HepG2 (cell line): ENCODE measurements at regions not wholly inside any gene's neighbourhood (a gene's known extent, or its start where the extent isn't known, plus 50 kb on each side); places are given as distances from the start of the nearest gene placed in this dataset.

Experiments used
- ATAC-seq: fragments of 200-7000 bp; cut with Tn5 transposase; 3 replicates; pipeline ENCODE4 v1.9.1; 2020; ENCODE audit warnings: mild to moderate bottlenecking, moderate library complexity
- BruUV-seq: library from RNA; stranded (reverse); fragments of 400-500 nt; replicated peaks from 2 replicates; lab custom pipeline; 2021; lab: Mats Ljungman, UMichigan
- CTCF ChIA-PET: fragments of 300-600 bp; formaldehyde crosslinking; extraction: SDS; loops from one replicate; lab custom pipeline; 2021; ENCODE audit warnings: low total read pairs, inconsistent platforms, low intra/inter-chr PET ratio; lab: Yijun Ruan, JAX
- POLR2A ChIA-PET: fragments of 350-600 bp; sonication (Branson Sonifier 250); formaldehyde crosslinking; loops from one replicate; lab custom pipeline; 2020; ENCODE audit warnings: antibody characterized with exemption, inconsistent platforms; lab: Yijun Ruan, JAX
- DNase-seq: peaks from one replicate; pipeline ENCODE4 v3.0.0-alpha.2; 2015; ENCODE audit warnings: low spot score
- FAIRE-seq: peaks from 3 replicates; lab custom pipeline; 2011; peaks lifted over from hg19 to GRCh38; lab: Jason Lieb, UNC
- H2AFZ ChIP-seq: one replicate; pipeline ENCODE4 v1.6.1; 2011; ENCODE audit warnings: low read length, inconsistent platforms
- H3K27ac ChIP-seq: fragments of 300-600 bp; 3 replicates; pipeline ENCODE4 v1.8.0; 2011; ENCODE audit warnings: mixed run types, mild to moderate bottlenecking, mixed read lengths, low read length, inconsistent platforms; ENCODE audit not compliant: insufficient read depth; ENCODE audit errors: extremely low read length
- H3K27me3 ChIP-seq, 2 experiments: fragments of 200-600 bp in 1 of 2; 2 replicates in 1 of 2; 3 replicates in 1 of 2; pipeline versions ENCODE4 v1.6.0 to v1.8.0; 2011; ENCODE audit warnings: low read length in 2 of 2, mild to moderate bottlenecking in 2 of 2, moderate library complexity in 2 of 2, inconsistent platforms in 1 of 2; ENCODE audit not compliant: insufficient read depth in 2 of 2, control insufficient read depth in 1 of 2
- H3K36me3 ChIP-seq, 2 experiments: fragments of 200-600 bp in 1 of 2; replicated peaks in 1 of 2; 2 replicates in 1 of 2; 3 replicates in 1 of 2; pipeline versions ENCODE4 v1.5.1 to v1.8.0; 2011; ENCODE audit warnings: low read length in 2 of 2, inconsistent platforms in 1 of 2; ENCODE audit not compliant: insufficient read depth in 2 of 2, control insufficient read depth in 1 of 2
- H3K4me1 ChIP-seq: 2 replicates; pipeline ENCODE4 v1.5.1; 2012; ENCODE audit warnings: low read length, inconsistent platforms; ENCODE audit not compliant: insufficient read depth
- H3K4me2 ChIP-seq: 2 replicates; pipeline ENCODE4 v1.6.0; 2011; ENCODE audit warnings: low read depth, low read length, inconsistent platforms
- H3K4me3 ChIP-seq, 3 experiments: fragments of 200-600 bp in 1 of 3; sonication (generic), shearing (Covaris generic) in 1 of 3; replicated peaks in 1 of 3; 2 replicates each; pipeline ENCODE4 v1.5.1; 2011 to 2016; ENCODE audit warnings: low read length in 3 of 3, inconsistent platforms in 2 of 3, low read depth in 2 of 3, mild to moderate bottlenecking in 2 of 3, control low read depth in 1 of 3, mixed read lengths in 1 of 3; ENCODE audit not compliant: insufficient read depth in 1 of 3
- H3K79me2 ChIP-seq: one replicate; pipeline ENCODE4 v1.6.1; 2011; ENCODE audit warnings: low read length, inconsistent platforms; ENCODE audit not compliant: insufficient read depth
- H3K9ac ChIP-seq: 2 replicates; pipeline ENCODE4 v1.6.0; 2011; ENCODE audit warnings: mild to moderate bottlenecking, low read depth, low read length, inconsistent platforms; ENCODE audit not compliant: insufficient read depth
- H3K9me3 ChIP-seq: 2 replicates; pipeline ENCODE4 v1.5.1; 2012; ENCODE audit warnings: mild to moderate bottlenecking, low read length
- H4K20me1 ChIP-seq: 2 replicates; pipeline ENCODE4 v1.6.0; 2011; ENCODE audit warnings: inconsistent platforms, mild to moderate bottlenecking, low read length, moderate library complexity; ENCODE audit not compliant: insufficient read depth
- CEBPG ChIP-seq: IDR thresholded peaks from 2 replicates; pipeline ENCODE4 v1.6.1; 2016
- FUBP1 ChIP-seq: sonication (generic); formaldehyde crosslinking; IDR thresholded peaks from 2 replicates; pipeline ENCODE4 v1.5.1; 2020; ENCODE audit warnings: missing genetic modification reagents, mild to moderate bottlenecking, borderline replicate concordance
- HMG20B ChIP-seq: conservative IDR thresholded peaks from 2 replicates; pipeline ENCODE4 v1.6.1; 2016; ENCODE audit warnings: missing genetic modification reagents, missing compliant biosample characterization
- JARID2 ChIP-seq: sonication (generic); formaldehyde crosslinking; IDR thresholded peaks from 2 replicates; pipeline ENCODE4 v1.8.1; 2023; ENCODE audit warnings: missing genetic modification reagents, inconsistent platforms; ENCODE audit not compliant: insufficient replicate concordance
- KAT2B ChIP-seq: fragments of 150-350 bp; IDR thresholded peaks from 2 replicates; pipeline ENCODE4 v1.6.1; 2014; ENCODE audit warnings: low read depth, low read length, borderline replicate concordance
- MED13 ChIP-seq: sonication (generic); formaldehyde crosslinking; IDR thresholded peaks from 2 replicates; pipeline ENCODE4 v1.5.0; 2020; ENCODE audit warnings: missing genetic modification reagents
- MIER2 ChIP-seq: IDR thresholded peaks from 2 replicates; pipeline ENCODE4 v1.6.1; 2016; ENCODE audit warnings: missing biosample characterization, missing genetic modification reagents
- MLLT10 ChIP-seq: sonication (generic); formaldehyde crosslinking; IDR thresholded peaks from 2 replicates; pipeline ENCODE4 v1.4.0; 2020; ENCODE audit warnings: missing genetic modification reagents
- NAIF1 ChIP-seq: sonication (generic); formaldehyde crosslinking; IDR thresholded peaks from 2 replicates; pipeline ENCODE4 v1.5.0; 2020; ENCODE audit warnings: mild to moderate bottlenecking, missing genetic modification reagents, borderline replicate concordance
- PCBP1 ChIP-seq: fragments of 200-400 bp; formaldehyde crosslinking; IDR thresholded peaks from 2 replicates; pipeline ENCODE4 v1.6.1; 2017; ENCODE audit warnings: mild to moderate bottlenecking, low read depth, low read length, borderline replicate concordance
- RFX3 ChIP-seq: IDR thresholded peaks from 2 replicates; pipeline ENCODE4 v1.6.1; 2016; ENCODE audit warnings: missing biosample characterization, missing genetic modification reagents
- SALL1 ChIP-seq: sonication (generic); formaldehyde crosslinking; IDR thresholded peaks from 2 replicates; pipeline ENCODE4 v1.8.0; 2022; ENCODE audit warnings: mild to moderate bottlenecking, missing genetic modification reagents
- SMAD9 ChIP-seq: sonication (generic); formaldehyde crosslinking; IDR thresholded peaks from 2 replicates; pipeline ENCODE4 v1.5.1; 2020; ENCODE audit warnings: mild to moderate bottlenecking, missing genetic modification reagents
- WIZ ChIP-seq: sonication (generic); formaldehyde crosslinking; IDR thresholded peaks from 2 replicates; pipeline ENCODE4 v1.5.1; 2020; ENCODE audit warnings: mild to moderate bottlenecking, missing genetic modification reagents
- ZBTB7B ChIP-seq: sonication (generic); formaldehyde crosslinking; IDR thresholded peaks from 2 replicates; pipeline ENCODE4 v1.4.0; 2020; ENCODE audit warnings: missing genetic modification reagents
- ZNF343 ChIP-seq: sonication (generic); formaldehyde crosslinking; IDR thresholded peaks from 2 replicates; pipeline ENCODE4 v1.4.0; 2020; ENCODE audit warnings: mild to moderate bottlenecking, missing genetic modification reagents
- ZNF431 ChIP-seq: sonication (generic); formaldehyde crosslinking; IDR thresholded peaks from 2 replicates; pipeline ENCODE4 v1.9.0; 2022; ENCODE audit warnings: missing genetic modification reagents, low read depth, mild to moderate bottlenecking, borderline replicate concordance
- ZNF460 ChIP-seq: sonication (generic); formaldehyde crosslinking; IDR thresholded peaks from 2 replicates; pipeline ENCODE4 v1.5.1; 2020; ENCODE audit warnings: missing genetic modification reagents, mild to moderate bottlenecking, borderline replicate concordance
- ZNF562 ChIP-seq: sonication (generic); formaldehyde crosslinking; IDR thresholded peaks from 2 replicates; pipeline ENCODE4 v1.8.0; 2022; ENCODE audit warnings: missing genetic modification reagents, borderline replicate concordance
- ZNF577 ChIP-seq: sonication (generic); formaldehyde crosslinking; IDR thresholded peaks from 2 replicates; pipeline ENCODE4 v1.4.0; 2020; ENCODE audit warnings: mild to moderate bottlenecking, low read depth, missing genetic modification reagents, borderline replicate concordance
- in situ Hi-C: cut with HindIII; loops from 2 replicates; pipeline ENCODE4 v1.10.0; 2017; ENCODE audit warnings: low pct_unique_long_range_greater_than_20kb; ENCODE audit not compliant: extremely low pct_ligation_motif_present
- intact Hi-C: fragments of 100-400 bp; cut with micrococcal nuclease; formaldehyde crosslinking; loops from one replicate; pipeline ENCODE4 v1.10.0; 2022; ENCODE audit not compliant: unreplicated experiment
- TF ChIP-seq, protein P1 (sequence below): IDR thresholded peaks from 2 replicates; pipeline ENCODE4 v1.6.1; 2016; ENCODE audit warnings: control low read depth
- TF ChIP-seq, protein P2 (sequence below): sonication (generic); formaldehyde crosslinking; IDR thresholded peaks from 2 replicates; pipeline ENCODE4 v1.4.0; 2020; ENCODE audit warnings: mild to moderate bottlenecking, missing genetic modification reagents

- TF ChIP-seq FUBP1 (no peak), RFX3 (CRISPR knock-in tag) (no peak), ZBTB7B (no peak), ZNF562 (CRISPR knock-in tag) (no peak), MLLT10 (CRISPR knock-in tag) (no peak), ZNF343 (no peak), ZNF460 (CRISPR knock-in tag) (no peak), PCBP1 (no peak), SALL1 (no peak)
- TF ChIP-seq, protein P1, sequence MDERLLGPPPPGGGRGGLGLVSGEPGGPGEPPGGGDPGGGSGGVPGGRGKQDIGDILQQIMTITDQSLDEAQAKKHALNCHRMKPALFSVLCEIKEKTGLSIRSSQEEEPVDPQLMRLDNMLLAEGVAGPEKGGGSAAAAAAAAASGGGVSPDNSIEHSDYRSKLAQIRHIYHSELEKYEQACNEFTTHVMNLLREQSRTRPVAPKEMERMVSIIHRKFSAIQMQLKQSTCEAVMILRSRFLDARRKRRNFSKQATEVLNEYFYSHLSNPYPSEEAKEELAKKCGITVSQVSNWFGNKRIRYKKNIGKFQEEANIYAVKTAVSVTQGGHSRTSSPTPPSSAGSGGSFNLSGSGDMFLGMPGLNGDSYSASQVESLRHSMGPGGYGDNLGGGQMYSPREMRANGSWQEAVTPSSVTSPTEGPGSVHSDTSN (CRISPR knock-in tag): no peak
Measured at GRCh38 chr4:163878336-163879121, 384.0 kb downstream of the TMA16 start (continued).

- H3K27me3 ChIP-seq: no peaks in the 10 kb centered on the region
- no peak overlapping the region for H3K4me2 ChIP-seq
- CTCF ChIA-PET: no interaction called here
- no peak for TF ChIP-seq ZNF343
- no peak for TF ChIP-seq WIZ
- no peak for TF ChIP-seq SMAD9 (CRISPR knock-in tag)
- TF ChIP-seq MIER2: no peak
- no peak for TF ChIP-seq CEBPG (CRISPR knock-in tag)
- TF ChIP-seq PCBP1: no peak
- no peak for TF ChIP-seq KAT2B
- no peak for TF ChIP-seq MED13 (CRISPR knock-in tag)
- TF ChIP-seq, protein P2, sequence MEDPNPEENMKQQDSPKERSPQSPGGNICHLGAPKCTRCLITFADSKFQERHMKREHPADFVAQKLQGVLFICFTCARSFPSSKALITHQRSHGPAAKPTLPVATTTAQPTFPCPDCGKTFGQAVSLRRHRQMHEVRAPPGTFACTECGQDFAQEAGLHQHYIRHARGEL (CRISPR knock-in tag): no peak
- TF ChIP-seq JARID2 (CRISPR knock-in tag): no peak
- no peak for TF ChIP-seq ZNF577
- no peak for TF ChIP-seq ZNF431 (CRISPR knock-in tag)
- TF ChIP-seq NAIF1 (CRISPR knock-in tag): no peak
- TF ChIP-seq HMG20B (CRISPR knock-in tag): no peak
Measured at GRCh38 chr4:163892417-163892816, 397.9 kb downstream of the TMA16 start.

More at GRCh38 chr4:163892417-163892816, 397.9 kb downstream of the TMA16 start:
- Histone ChIP-seq H3K4me1 (no peaks in the 10 kb centered on the region), H3K79me2 (no peaks in the 10 kb centered on the region), H3K9me3 (no peaks in the 10 kb centered on the region), H3K36me3 (no peaks in the 10 kb centered on the region), H2AFZ (no peak overlapping the region), H4K20me1 (no peaks in the 10 kb centered on the region), H3K4me3 (no peak overlapping the region), H3K9ac (no peak overlapping the region), H3K27ac (no peak overlapping the region)
- no TSS peak for BruUV-seq
- in situ Hi-C loops (no loop called here), intact Hi-C loops (no loop called here)
- ATAC-seq (no peak), FAIRE-seq (no peak), DNase-seq (no peak)
- POLR2A ChIA-PET: no interaction called here
